ENCODE measurements at regions not wholly inside any gene's neighbourhood (a gene's known extent, or its start where the extent isn't known, plus 50 kb on each side); places are given as distances from the start of the nearest gene placed in this dataset.

- TF ChIP-seq SIN3A (IDR thresholded peaks at IDR 0.05; ENCODE audit: borderline replicate concordance, insufficient read depth, low read depth, low read length) (no peak), CTCF (IDR thresholded peaks at IDR 0.05) (no peak)
These were observed 298.1 kb upstream of the N4BP1 start for GRCh38 chr16:48907906-48908634.

Data from Panc1 (cell line).